HG03159 (cell line): ENCODE measurements at regions not wholly inside any gene's neighbourhood (a gene's known extent, or its start where the extent isn't known, plus 50 kb on each side); places are given as distances from the start of the nearest gene placed in this dataset.
"Not testable (repeated sequence)": the region's sequence is repeated elsewhere in the genome, so short reads cannot be mapped to it uniquely, and the experiment has no call there.

ENCODE experiments used
- ATAC-seq: cut with Tn5 transposase; IDR thresholded peaks from one replicate; pipeline ENCODE4 v1.9.1; 2021; ENCODE audit warnings: mild to moderate bottlenecking, moderate library complexity; ENCODE audit not compliant: unreplicated experiment

DNA sequence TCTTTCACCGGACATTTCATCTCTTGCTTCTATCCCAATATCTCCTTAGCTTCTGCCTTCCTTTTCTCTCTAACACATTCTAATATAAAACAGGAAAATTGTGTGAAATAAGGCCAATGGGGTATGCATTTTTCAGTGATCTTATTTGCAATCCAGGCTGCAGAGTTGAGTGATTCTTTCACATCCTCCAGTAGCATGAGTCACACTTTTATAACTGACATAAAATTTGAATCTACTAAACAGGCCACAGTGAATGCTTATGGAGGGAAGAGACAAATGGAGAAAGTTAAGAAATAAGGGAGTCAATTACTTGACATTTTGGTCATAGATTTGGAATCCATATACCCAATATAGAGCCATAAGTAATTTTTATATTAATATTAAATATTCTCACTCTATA lies 1037.0 kb upstream of the SPRY2 start:
- no peak for ATAC-seq

DNA sequence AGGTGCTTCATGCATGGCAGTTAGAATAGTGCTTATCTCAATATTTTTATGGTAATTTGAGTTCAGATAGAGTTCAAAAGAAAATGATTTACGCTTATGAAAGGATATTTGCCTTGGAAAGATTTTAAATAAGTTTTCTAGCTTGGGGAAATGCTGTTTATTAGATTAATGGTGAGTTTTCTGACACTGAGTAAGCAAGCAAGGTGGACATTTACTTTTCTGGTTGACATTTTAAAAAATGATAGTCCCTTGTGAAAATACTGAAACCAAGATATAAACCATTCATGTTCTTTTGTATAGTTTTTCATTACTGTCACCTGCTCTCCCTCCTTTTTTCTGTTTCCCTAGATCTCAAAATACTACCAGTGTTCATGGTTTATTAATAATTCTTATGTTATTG lies 1034.8 kb upstream of the SPRY2 start:
- ATAC-seq = no peak

DNA sequence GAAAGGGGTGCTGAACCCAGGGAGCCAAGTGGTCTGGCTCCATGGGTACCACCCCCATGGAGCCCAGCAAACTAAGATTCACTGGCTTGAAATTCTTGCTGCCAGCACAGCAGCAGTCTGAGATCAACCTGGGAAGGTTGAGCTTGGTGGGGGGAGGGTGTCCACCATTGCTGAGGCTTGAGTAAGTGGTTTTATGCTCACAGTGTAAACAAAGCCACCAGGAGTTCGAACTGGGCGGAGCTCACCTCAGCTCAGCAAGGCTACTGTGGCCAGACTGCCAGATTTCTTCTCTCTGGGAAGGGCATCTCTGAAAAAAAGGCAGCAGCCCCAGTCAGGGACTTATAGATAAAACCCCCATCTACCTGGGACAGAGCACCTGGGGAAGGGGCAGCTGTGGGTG lies 1021.8 kb upstream of the SPRY2 start:
- ATAC-seq = not testable (repeated sequence)

- no peak for ATAC-seq
Observed at GRCh38 chr13:81350056-81350455, 1009.1 kb upstream of the SPRY2 start.

DNA sequence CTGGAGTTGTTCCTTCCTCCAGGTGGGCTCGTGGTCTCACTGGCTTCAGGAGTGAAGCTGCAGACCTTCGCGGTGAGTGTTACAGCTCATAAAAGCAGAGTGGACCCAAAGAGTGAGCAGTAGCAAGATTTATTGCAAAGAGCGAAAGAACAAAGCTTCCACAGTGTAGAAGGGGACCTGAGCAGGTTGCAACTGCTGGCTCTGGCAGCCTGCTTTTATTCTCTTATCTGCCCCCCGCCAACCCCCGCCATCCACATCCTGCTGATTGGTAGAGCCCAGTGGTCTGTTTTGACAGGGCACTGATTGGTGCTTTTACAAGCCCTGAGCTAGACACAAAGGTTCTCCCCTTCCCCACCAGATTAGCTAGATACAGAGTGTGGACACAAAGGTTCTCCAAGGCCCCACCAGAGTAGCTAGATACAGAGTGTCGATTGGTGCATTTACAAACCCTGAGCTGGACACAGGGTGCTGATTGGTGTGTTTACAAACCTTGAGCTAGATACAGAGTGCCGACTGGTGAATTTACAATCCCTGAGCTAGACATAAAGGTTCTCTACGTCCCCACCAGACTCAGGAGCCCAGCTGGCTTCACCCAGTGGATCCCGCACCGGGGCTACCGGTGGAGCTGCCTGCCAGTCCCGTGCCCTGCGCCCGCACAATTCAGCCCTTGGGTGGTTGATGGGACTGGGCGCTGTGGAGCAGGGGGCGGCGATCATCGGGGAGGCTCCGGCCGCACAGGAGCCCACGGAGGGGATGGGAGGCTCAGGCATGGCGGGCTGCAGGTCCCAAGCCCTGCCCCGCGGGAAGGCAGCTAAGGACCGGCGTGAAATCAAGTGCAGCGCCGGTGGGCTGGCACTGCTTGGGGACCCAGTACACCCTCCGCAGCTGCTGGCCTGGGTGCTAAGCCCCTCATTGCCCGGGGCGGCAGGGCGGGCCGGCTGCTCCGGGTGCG lies 999.5 kb upstream of the SPRY2 start:
- not testable (repeated sequence) for ATAC-seq

GRCh38 chr13:81339666-81340065 lies 998.7 kb upstream of the SPRY2 start:
- ATAC-seq = not testable (repeated sequence)

DNA sequence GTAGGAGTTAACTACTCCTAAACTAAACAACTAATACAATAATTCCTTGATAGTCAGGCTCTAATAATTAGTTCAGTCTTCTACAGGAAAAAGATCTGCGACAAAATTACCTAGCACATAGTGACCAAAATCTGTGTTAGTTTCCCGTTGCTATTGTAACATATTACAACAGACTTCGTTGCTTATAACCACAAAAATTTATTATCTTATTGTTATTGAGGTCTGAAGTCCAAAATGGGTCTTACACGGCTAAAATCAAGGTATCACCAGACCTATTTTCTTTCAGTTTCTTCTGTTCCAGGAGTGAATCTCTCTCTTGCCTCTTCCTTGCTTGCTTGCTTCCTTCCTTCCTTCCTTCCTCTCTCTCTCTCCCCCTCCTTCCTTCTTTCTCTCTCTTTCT lies 993.6 kb upstream of the SPRY2 start:
- no peak for ATAC-seq

- no peak for ATAC-seq
Observed at GRCh38 chr13:81326913-81327312, 986.0 kb upstream of the SPRY2 start.

DNA sequence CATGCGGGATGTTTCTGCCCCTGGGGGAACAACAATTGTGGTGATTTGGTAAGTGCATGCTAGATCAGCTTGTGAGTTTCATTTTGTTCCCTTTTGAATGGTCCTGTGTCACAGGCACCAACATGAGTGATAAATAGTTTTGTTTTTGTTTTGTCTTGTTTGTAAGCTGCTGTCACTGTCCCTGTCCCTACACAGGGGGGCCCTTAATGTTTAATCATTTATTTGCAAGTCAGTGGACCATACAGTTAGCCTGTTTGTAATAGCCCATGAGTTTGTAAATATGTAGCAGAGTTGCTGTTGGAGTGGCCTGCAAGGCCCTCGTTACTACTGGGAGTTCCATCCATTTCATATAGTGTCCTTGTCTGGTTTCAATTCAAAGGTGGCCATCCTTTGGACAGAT lies 979.6 kb upstream of the SPRY2 start:
- ATAC-seq = no peak

DNA sequence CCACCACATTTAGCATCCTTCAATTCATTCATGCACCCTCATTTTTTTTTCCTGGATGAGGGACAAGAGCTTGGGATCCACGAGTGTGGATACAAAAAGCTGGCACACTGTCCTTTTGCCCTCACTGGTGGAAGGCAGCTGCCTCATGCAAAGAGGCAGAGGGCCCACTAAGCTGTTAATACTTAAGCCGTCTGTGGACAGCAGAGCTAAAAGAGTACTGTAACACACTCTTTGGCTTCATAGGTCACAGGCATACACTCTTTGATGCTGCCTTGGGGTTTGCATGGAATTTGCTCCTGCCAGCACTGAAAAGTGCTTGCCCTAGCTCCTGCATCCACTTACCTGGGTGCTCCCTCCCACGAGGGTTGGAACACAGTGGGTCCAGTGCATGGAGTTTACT lies 978.4 kb upstream of the SPRY2 start:
- ATAC-seq = no peak

GRCh38 chr13:81318231-81319019 lies 977.5 kb upstream of the SPRY2 start:
- ATAC-seq = no peak

- ATAC-seq = no peak
Observed at GRCh38 chr13:81314461-81314860, 973.5 kb upstream of the SPRY2 start.

DNA sequence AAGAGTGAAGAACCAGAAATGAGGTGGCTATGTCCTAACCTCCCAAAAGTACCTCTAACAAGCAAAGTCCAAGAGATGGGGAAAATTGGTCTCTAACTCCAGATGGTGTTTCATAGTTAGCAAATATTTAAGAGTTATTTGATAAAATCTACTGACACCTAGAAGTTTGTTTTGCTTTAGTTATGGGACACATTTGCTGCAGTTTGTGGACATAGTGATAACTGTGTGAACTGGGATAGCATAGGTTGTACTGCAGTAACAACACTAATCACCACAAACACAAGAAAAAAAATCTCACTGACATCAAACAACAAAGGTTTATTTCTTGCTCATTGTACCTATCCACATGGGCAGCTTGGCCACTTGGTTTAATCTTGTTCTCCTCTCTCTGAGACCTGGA lies 965.0 kb upstream of the SPRY2 start:
- no peak for ATAC-seq

DNA sequence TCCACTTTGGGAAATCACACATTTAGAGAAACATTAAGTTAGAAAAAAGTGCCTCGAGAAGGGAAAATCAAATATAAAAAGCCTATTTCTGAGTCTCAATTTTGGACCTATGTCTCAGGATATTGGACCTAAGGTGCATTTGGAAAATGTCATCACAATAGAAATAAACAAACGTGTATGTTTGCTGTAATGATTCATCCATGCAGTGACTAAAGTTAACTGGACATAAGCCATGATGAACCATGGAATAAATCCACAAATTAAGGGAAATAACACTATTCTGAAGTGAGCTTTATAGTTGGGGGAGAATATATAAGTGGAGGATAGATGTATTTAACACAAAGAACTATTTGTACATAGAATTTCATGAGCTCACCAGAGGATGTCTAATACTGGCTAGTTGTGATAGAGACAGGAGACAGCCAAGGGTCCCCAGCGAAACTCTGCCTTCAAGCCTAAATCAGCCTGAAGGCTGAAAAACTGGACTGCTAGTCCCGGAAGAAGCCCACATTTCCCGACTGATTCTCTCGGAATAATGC lies 963.3 kb upstream of the SPRY2 start:
- ATAC-seq = no peak

- ATAC-seq = no peak
Observed at GRCh38 chr13:81302677-81303076, 961.8 kb upstream of the SPRY2 start.

- ATAC-seq = no peak
Observed at GRCh38 chr13:81302125-81302524, 961.2 kb upstream of the SPRY2 start.

GRCh38 chr13:81295177-81295576 lies 954.3 kb upstream of the SPRY2 start:
- ATAC-seq = no peak

GRCh38 chr13:81293594-81294164 lies 952.8 kb upstream of the SPRY2 start:
- ATAC-seq = no peak

- ATAC-seq = no peak
Observed at GRCh38 chr13:81283561-81283960, 942.6 kb upstream of the SPRY2 start.

- no peak for ATAC-seq
Observed at GRCh38 chr13:81283062-81283461, 942.1 kb upstream of the SPRY2 start.

GRCh38 chr13:81275666-81276258 lies 934.8 kb upstream of the SPRY2 start:
- ATAC-seq = no peak
